HG03135 (cell line): ENCODE measurements at regions not wholly inside any gene's neighbourhood (a gene's known extent, or its start where the extent isn't known, plus 50 kb on each side); places are given as distances from the start of the nearest gene placed in this dataset.
"Not testable (repeated sequence)": the region's sequence is repeated elsewhere in the genome, so short reads cannot be mapped to it uniquely, and the experiment has no call there.

Source experiments
- ATAC-seq: cut with Tn5 transposase; IDR thresholded peaks from one replicate; pipeline ENCODE4 v1.9.1; 2021; ENCODE audit warnings: mild to moderate bottlenecking, moderate library complexity; ENCODE audit not compliant: unreplicated experiment

DNA sequence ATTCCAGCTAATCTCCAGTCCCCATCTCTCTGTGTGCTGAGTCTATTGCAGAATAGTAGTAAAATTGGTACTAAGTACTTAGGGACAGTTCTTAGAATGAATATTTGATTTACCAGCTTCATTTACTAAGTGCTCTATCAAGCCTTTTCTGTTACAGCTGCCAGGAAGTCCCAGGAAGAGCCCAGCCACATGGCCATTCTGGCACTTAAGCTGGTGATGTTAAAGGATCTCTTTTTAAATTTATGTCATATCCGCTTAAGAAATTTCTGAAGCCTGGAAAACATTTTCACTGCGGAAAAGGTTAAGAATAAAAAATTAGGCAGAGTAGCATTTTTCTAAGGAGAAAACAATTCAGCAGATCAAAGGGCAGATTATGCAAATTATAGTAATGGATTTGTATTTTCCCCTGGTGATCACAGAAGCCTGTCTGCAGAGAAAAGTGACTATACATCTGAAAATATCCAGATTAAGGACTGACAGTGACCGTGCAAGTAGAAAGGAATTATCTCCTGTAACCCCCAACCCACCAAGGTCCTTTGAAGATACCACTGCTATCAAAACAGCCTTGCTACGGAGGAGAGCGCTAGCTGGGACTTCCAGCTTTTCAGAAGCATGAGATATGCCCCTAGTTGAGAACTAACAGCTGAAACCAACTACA, 260.8 kb downstream of the SH3BP4 start:
- ATAC-seq = no peak

GRCh38 chr2:235215248-235215647, 263.4 kb downstream of the SH3BP4 start:
- no peak for ATAC-seq

- no peak for ATAC-seq
Measured at GRCh38 chr2:235216901-235217300, 265.1 kb downstream of the SH3BP4 start.

DNA sequence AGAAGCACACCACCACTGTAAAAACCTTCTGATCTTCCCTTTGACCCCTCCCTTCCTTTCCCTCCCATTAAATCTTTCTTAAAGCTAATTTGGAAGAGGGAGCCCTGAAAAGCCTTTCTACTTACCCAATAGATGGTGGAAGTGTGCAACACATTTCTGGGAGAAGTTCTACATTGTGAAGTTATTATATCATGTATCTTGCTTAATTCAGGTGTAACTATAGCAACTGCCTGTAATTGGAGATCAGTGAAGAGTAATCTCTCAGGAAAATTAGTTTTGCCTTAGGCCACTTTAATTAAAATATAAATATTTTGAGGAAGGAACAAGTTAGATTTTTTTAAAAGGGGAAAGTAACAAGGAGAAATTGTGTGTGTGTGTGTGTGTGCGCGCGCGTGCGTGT, 266.0 kb downstream of the SH3BP4 start:
- ATAC-seq = no peak

DNA sequence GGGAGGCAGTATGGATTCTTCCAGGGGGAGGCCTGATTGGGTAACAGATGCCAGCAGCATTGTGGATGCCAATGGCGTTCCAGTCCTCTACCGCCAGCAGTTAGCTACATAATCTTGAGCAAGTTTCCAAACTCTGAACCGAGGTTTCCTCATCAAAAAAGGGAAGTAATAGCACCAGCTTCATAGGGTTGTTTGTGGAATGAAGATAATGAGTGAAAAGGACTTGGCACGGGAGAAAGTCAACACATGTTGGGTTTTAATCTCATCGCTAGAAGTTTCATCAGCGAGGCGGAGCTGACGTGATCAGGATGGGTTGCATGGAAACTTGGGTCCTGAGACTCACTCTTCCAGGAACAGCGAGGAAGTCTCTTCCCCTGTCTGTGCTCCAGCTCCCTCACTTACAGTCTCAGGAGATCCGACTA, 266.7 kb downstream of the SH3BP4 start:
- ATAC-seq = no peak

DNA sequence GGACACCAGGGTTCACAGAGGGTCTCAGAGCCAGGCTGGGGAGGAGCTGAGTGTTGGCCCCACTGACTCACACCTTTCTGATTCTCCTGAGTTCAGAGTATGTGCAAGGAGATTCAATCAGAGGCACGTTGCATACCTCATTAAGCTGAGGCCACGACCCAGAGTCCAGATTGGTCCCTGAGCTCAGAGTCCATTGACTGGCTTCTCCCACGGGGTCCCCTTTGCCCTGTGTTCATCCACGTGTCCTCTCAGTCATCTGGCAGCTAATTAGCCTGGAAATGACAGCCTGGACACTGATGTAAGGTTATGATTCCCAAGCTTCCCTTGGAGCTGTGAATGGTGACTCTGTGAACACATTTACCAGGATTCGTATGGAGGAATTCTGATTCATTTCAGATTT, 267.2 kb downstream of the SH3BP4 start:
- no peak for ATAC-seq

DNA sequence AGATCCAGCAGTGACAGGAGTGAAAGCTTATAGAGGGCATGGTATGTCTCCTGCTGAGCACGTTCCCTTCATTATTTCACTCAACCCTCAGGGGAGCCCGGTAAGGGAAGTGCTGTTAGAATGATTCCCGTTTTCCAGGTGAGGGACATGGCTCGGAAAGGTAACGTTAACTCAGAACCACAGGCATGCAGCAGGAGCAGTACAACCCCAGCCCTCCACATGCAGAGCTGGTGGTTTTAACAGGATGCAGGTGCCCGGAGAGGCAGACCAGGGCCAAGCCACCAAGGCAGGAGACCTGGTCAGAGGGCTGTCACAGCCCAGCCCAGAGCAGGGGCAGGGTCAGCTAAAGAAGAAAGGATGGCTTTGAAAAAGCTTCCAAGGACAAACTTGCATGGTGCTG, 268.5 kb downstream of the SH3BP4 start:
- ATAC-seq = no peak

- ATAC-seq = no peak
Measured at GRCh38 chr2:235223011-235223410, 270.8 kb upstream of the AGAP1 start.

GRCh38 chr2:235224410-235224809, 269.4 kb upstream of the AGAP1 start:
- ATAC-seq = no peak

- no peak for ATAC-seq
Measured at GRCh38 chr2:235225261-235225660, 268.6 kb upstream of the AGAP1 start.

DNA sequence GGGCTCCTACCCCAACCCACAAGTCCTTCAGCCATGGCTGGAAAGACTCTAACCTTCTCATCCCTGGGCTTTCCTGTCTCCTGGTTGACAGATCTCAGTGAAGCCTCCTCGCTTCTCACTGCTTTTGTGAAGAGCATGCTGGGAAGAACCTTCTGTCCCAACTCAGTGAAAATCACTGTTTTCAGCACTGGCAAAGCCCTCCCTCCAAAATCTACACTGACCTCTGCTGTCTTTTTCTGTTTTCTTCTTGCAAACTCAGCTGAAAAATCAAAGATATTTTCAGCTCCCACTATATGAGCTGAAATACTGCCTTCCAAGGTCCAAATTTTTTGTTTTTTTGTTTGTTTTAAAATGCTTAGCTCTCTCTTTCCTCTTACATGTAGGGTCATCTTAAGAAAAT, 266.3 kb upstream of the AGAP1 start:
- no peak for ATAC-seq

DNA sequence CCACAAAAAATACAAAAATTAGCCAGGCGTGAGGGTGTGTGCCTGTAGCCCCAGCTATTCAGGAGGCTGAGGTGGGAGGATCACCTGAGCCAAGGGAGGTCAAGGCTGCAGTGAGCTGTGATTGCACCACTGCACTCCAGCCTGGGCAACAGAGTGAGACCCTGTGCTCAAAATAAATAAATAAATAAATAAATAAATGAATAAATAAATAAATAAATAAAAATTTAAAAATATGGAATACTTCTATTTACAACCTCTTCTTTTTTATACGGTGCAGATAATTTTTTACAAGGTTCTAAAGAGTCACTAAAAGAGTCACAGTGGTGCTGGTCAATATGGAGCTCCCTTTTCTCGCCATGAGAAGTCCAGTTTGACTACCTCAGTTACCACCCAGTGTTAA, 265.4 kb upstream of the AGAP1 start:
- not testable (repeated sequence) for ATAC-seq

GRCh38 chr2:235229236-235229635, 264.6 kb upstream of the AGAP1 start:
- no peak for ATAC-seq

DNA sequence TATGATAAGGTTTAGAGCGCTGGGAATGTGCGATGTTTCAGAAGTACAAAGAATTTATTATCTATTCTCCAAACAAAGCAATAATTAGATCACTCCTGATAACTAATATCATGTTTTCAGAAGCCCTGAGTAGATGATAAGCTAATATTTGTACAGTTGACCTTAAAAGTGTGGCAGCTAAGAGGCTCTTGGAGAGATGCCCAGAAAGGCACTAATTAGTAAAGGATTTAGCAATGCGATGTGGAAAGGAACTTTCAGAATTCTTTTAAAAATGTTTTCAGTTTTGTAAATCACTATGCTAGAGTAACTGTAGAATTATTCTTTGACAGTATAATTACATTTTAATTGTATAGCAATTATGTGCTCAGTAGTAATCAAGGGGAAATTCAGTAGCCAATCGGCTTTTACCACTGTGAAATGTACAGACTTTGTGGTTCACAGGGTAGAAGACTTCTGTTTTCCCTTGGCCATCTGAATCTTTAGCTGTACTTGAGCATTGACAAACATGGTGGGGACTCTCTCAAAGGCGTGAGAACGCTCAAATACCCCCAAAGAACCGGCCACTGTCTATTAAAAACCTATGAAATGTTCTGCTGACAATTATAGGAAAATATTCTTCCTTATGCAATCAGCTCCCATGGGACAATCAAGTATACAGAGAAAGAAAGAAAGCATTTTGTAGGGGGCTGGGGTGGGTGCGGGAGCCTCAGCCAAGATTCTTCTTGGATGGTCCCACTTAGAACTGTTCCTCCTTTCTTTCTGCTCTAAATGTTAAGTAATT, 262.8 kb upstream of the AGAP1 start:
- ATAC-seq = no peak

GRCh38 chr2:235232449-235233433, 261.1 kb upstream of the AGAP1 start:
- ATAC-seq = no peak

DNA sequence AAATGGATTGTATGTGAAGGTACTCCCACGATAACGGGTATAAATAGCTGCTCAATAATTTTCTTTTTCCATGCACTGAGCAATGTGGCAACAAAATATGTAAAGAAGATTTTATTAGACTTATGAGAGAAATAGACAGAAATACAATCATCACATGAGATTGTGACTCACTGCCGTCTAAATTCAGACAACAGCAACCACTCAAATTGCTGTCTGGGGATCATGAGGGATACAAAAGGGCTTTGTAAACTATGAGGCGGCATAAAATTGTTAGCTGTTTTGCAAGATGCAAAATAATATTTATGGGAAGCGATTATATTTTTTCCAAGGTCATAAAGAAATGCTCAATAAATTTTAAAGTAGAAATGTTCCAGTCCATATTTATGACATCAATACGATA, 259.1 kb upstream of the AGAP1 start:
- no peak for ATAC-seq

DNA sequence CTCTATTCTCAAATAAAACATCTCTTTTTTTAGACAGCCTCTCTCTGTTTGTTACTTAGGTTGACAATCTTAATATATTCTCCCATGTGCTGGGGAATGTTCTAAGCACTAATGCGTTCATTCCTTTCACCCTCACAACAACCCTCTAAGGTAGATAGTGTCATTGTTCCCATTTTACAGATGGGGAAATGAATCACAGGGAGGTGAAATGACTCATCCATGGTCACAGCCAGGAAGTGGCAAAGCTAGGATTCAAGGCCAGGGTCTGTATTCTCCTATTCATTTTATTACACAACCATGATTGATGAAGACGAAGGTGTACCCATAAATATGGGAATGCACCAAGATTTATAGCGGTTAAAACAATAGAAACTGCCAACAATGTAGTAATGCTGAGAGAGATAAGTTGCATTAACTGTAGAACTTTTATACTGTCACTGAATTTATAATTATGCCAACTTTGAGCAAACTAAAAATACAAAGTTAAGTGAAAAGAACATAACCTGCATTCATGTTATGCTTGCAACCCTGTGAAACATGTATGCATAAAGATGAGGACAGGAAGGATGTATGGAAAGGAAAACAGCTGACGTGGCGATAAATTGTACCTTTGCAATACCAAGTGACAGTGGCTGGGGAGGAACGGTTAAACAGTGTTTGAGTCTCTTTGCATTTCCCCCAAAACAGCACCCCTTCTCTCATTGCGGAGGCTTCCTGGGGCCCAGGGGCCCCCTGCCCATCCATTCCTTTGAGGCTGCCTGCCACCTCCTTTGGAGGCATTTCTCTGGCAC, 257.7 kb upstream of the AGAP1 start:
- ATAC-seq = no peak

GRCh38 chr2:235238537-235238936, 255.3 kb upstream of the AGAP1 start:
- ATAC-seq = no peak

GRCh38 chr2:235240574-235240973, 253.3 kb upstream of the AGAP1 start:
- ATAC-seq = no peak
